Transverse colon (tissue), 4 donors: ENCODE measurements at regions not wholly inside any gene's neighbourhood (a gene's known extent, or its start where the extent isn't known, plus 50 kb on each side); places are given as distances from the start of the nearest gene placed in this dataset.
"Not testable (repeated sequence)": the region's sequence is repeated elsewhere in the genome, so short reads cannot be mapped to it uniquely, and the experiment has no call there.

ENCODE experiments used
- DNase-seq: peaks from one replicate; pipeline ENCODE4 v3.0.0-alpha.2; 2019
- H3K27ac ChIP-seq, 4 donors: fragments of 200-600 bp; sonication (generic); 2 replicates each; pipeline ENCODE4 v1.5.1; 2016 to 2018; ENCODE audit warnings: inconsistent platforms in 4 of 4
- H3K27me3 ChIP-seq: fragments of 200-600 bp; sonication (generic); 2 replicates; pipeline ENCODE4 v1.5.1; 2017; ENCODE audit warnings: inconsistent platforms
- H3K36me3 ChIP-seq, 4 donors: fragments of 200-600 bp; sonication (generic); 2 replicates each; pipeline ENCODE4 v1.5.1; 2017 to 2019; ENCODE audit warnings: inconsistent platforms in 4 of 4
- H3K4me1 ChIP-seq, 4 donors: fragments of 200-600 bp; sonication (generic); 2 replicates each; pipeline ENCODE4 v1.5.1; 2017 to 2020; ENCODE audit warnings: inconsistent platforms in 4 of 4
- H3K4me3 ChIP-seq, 4 donors: fragments of 200-600 bp; sonication (generic); 1 replicate in 1 of 4; 2 replicates in 3 of 4; pipeline versions ENCODE4 v1.5.1 to v1.6.1; 2017 to 2019; ENCODE audit warnings: inconsistent platforms in 4 of 4
- H3K9me3 ChIP-seq, 2 donors: fragments of 200-600 bp; sonication (generic); 2 replicates each; pipeline ENCODE4 v1.5.1; 2017 to 2019; ENCODE audit warnings: inconsistent platforms in 2 of 2
- EP300 ChIP-seq: sonication (generic); formaldehyde crosslinking; IDR thresholded peaks from one replicate; pipeline ENCODE4 v1.6.1; 2017; ENCODE audit warnings: antibody characterized with exemption, low read depth
- POLR2A ChIP-seq: fragments of 450-650 bp; IDR thresholded peaks from one replicate; pipeline ENCODE4 v1.6.1; 2016; ENCODE audit warnings: antibody characterized with exemption, mild to moderate bottlenecking, moderate library complexity
- POLR2AphosphoS5 ChIP-seq, 3 donors: sonication (generic); formaldehyde crosslinking; IDR thresholded peaks; one replicate each; pipeline ENCODE4 v1.6.1; 2016; ENCODE audit warnings: antibody characterized with exemption in 3 of 3
- WGBS, 2 donors: methylation state at CpG; one replicate each; pipeline ENCODE4 v1.1.5; 2018; ENCODE audit warnings: low coverage in 1 of 2; 5-methylcytosine and 5-hydroxymethylcytosine counted together
- in situ Hi-C, 4 donors: fragments of 200-750 bp; cut with MboI; loops; one replicate each; pipeline versions ENCODE4 v1.15.0 to v1.15.1; 2017; ENCODE audit warnings: low sequenced_read_pairs in 3 of 4, low pct_ligation_motif_present in 1 of 4, low pct_unique_long_range_greater_than_20kb in 1 of 4
- intact Hi-C: fragments of 100-400 bp; cut with DNase I; formaldehyde crosslinking; loops from one replicate; pipeline ENCODE4 v1.15.1; 2023; ENCODE audit warnings: low total_unique reads
- TF ChIP-seq, protein P1 (sequence below), 5 experiments: fragments of 200-600 bp in 3 of 5; fragments of 450-650 bp in 2 of 5; sonication (generic) in 3 of 5; IDR thresholded peaks; 1 replicate in 2 of 5; 2 replicates in 3 of 5; pipeline ENCODE4 v1.5.1; 2016 to 2017; ENCODE audit warnings: antibody characterized with exemption in 5 of 5, inconsistent platforms in 3 of 5, mild to moderate bottlenecking in 2 of 5, moderate library complexity in 1 of 5

DNA sequence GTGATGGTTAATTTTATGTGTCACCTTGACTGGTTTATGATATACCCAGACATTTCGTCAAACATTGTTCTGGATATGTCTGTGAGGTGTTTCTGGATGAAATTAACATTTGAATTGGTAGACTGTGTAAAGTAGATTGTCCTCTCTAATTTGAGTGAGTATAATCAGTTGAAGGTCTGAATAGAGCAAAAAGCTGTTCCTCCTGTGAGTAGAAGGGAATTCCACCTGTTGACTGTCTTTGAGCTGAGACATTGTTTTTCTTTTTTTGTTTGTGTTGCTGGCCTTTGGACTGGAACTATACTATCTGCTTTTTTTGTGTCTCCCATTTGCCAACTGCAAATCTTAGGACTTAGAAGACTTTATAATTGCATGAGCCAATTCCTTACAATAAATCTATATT is 920.9 kb upstream of the LRFN5 start:
- Histone ChIP-seq H3K27me3 (no peaks in the 10 kb centered on the region), H3K9me3 (peaks cover 0 to 4% of the 10 kb centered on the region in 2 donors), H3K4me3 (no peak overlapping the region), H3K36me3 (no peaks in the 10 kb centered on the region), H3K27ac (no peak overlapping the region), H3K4me1 (no peaks in the 10 kb centered on the region)
- DNase-seq, result no peak
- intact Hi-C loops, result no loop called here
- WGBS, 2 donors, result 67 to 75% methylated on average over 1 of the region's 1 CpG
- in situ Hi-C loops, result no loop called here
- TF ChIP-seq POLR2AphosphoS5 (IDR thresholded peaks at IDR 0.05) (no peak), EP300 (no peak), POLR2A (no peak)
- TF ChIP-seq, protein P1, sequence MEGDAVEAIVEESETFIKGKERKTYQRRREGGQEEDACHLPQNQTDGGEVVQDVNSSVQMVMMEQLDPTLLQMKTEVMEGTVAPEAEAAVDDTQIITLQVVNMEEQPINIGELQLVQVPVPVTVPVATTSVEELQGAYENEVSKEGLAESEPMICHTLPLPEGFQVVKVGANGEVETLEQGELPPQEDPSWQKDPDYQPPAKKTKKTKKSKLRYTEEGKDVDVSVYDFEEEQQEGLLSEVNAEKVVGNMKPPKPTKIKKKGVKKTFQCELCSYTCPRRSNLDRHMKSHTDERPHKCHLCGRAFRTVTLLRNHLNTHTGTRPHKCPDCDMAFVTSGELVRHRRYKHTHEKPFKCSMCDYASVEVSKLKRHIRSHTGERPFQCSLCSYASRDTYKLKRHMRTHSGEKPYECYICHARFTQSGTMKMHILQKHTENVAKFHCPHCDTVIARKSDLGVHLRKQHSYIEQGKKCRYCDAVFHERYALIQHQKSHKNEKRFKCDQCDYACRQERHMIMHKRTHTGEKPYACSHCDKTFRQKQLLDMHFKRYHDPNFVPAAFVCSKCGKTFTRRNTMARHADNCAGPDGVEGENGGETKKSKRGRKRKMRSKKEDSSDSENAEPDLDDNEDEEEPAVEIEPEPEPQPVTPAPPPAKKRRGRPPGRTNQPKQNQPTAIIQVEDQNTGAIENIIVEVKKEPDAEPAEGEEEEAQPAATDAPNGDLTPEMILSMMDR (IDR thresholded peaks at IDR 0.05), result no peak

DNA sequence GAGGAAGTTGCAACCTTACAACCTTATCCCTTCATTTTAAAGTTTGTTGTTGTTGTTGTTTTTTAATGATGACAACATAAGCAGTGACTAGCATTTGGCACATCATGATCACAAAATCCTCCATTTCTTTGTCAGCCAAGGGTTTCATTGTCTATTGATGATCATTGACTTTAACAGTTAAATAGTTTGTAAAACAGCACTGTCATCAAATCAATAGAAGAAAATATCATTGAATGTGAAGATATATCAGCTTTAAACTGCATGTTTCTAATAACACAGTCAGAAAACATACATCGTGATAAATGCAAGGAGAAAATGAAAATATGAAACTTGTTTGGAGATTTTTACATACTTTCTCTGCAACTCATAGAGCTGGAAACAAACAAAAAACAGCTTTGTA is 922.3 kb upstream of the LRFN5 start:
- in situ Hi-C loops, result no loop called here
- H3K4me1 ChIP-seq, result no peaks in the 10 kb centered on the region
- intact Hi-C loops, result no loop called here
- no peak overlapping the region for H3K27ac ChIP-seq
- no peak overlapping the region for H3K4me3 ChIP-seq
- H3K9me3 ChIP-seq, result peaks cover 0 to 4% of the 10 kb centered on the region in 2 donors
- no peaks in the 10 kb centered on the region for H3K27me3 ChIP-seq
- 91 to 94% methylated on average over 1 of the region's 1 CpG for WGBS, 2 donors
- DNase-seq, result no peak
- H3K36me3 ChIP-seq, result no peaks in the 10 kb centered on the region
- TF ChIP-seq EP300 (no peak), POLR2AphosphoS5 (IDR thresholded peaks at IDR 0.05) (no peak), POLR2A (no peak)
- TF ChIP-seq, protein P1 (IDR thresholded peaks at IDR 0.05), result no peak

DNA sequence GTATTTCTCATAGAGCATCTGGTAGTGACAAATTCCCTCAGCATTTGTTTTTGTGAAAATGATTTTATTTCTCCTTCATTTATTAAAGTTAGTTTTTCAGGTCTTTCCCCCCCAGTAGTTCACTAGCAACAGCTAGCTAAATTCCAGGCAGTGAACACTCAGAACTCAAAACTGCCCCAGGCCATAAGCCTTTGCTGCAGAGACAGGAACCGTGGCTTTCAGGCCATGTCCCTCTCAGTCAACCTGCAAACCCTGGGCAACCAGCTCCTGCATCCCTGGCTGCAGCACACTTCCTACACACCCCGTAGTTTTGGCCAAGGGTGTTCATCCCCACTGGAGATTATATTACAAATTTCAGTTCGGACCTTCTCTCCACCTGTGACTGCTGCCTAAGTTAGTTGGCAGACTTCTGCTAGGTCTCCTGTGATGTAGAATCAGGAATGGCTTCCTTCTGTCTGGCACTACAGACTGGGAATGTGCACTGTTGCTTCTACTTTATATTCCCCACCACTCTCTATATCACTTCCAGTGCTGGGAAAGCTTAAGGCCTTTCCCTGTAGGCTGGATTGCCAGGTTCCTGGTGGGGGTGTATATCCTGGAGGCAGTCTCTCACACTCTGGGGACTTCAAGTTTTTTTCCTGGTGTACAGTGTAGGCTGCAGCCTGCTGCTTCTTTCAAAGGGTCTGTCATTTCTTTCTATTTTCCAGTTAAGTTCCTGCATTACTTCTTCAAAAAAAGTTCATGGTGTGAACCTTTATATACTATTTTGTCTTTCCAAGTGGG is 924.4 kb upstream of the LRFN5 start:
- Histone ChIP-seq H3K36me3 (no peaks in the 10 kb centered on the region), H3K4me1 (no peaks in the 10 kb centered on the region), H3K9me3 (peaks cover 0 to 4% of the 10 kb centered on the region in 2 donors), H3K27me3 (no peaks in the 10 kb centered on the region), H3K27ac (no peak overlapping the region), H3K4me3 (no peak overlapping the region)
- WGBS, 2 donors, result 60 to 75% methylated on average over 3 of the region's 3 CpGs
- in situ Hi-C loops (no loop called here), intact Hi-C loops (no loop called here)
- DNase-seq, result no peak
- no peak for TF ChIP-seq POLR2AphosphoS5 (IDR thresholded peaks at IDR 0.05)
- TF ChIP-seq EP300, result no peak
- TF ChIP-seq, protein P1 (IDR thresholded peaks at IDR 0.05), result no peak
- no peak for TF ChIP-seq POLR2A

DNA sequence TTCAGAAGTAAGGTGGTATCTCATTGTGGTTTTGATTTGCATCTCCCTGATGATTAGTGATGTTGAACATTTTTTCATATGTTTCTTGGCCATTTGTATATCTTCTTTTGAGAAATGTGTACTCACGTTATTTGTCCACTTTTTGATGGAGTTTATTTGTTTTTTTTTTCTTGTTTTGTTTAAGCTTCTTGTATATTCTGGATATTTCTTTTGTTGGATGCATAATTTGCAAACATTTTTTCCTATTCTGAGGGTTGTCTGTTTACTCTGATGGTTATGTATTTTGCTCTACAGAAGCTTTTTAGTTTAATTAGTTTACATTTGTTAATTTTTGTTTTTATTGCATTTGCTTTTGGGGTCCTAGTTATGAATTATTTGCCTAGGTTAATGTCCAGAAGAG is 927.4 kb upstream of the LRFN5 start:
- H3K9me3 ChIP-seq, result no peaks in the 10 kb centered on the region
- WGBS, 2 donors, result 62 to 73% methylated on average over 1 of the region's 1 CpG
- H3K4me1 ChIP-seq, result no peaks in the 10 kb centered on the region
- H3K36me3 ChIP-seq, result no peaks in the 10 kb centered on the region
- intact Hi-C loops (no loop called here), in situ Hi-C loops (no loop called here)
- DNase-seq, result no peak
- no peak overlapping the region for H3K4me3 ChIP-seq
- no peak overlapping the region for H3K27ac ChIP-seq
- no peak for TF ChIP-seq POLR2AphosphoS5 (IDR thresholded peaks at IDR 0.05)
- no peak for TF ChIP-seq EP300
- no peak for TF ChIP-seq POLR2A
- TF ChIP-seq, protein P1 (IDR thresholded peaks at IDR 0.05), result no peak
- no peaks in the 10 kb centered on the region for H3K27me3 ChIP-seq

DNA sequence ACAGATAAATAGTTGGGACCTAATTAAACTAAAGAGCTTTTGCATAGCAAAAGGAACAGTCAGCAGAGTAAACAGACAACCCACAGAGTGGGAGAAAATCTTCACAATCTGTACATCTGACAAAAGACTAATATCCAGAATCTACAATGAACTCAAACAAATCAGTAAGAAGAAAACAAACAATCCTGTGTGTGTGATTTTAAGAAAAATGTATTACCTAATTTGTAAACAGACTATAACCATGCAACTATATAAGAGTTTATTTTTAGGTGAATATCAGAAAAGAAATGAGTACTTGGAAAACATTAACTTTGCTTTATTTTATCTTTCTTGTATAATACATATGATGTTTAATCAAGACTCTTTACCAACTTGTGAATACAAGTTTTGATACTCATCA is 929.5 kb upstream of the LRFN5 start:
- H3K4me3 ChIP-seq, DNase-seq, H3K4me1 ChIP-seq, H3K9me3 ChIP-seq, H3K36me3 ChIP-seq, intact Hi-C loops, H3K27me3 ChIP-seq, in situ Hi-C loops, H3K27ac ChIP-seq: not testable (repeated sequence)
